ENCODE measurements at regions not wholly inside any gene's neighbourhood (a gene's known extent, or its start where the extent isn't known, plus 50 kb on each side); places are given as distances from the start of the nearest gene placed in this dataset.

DNA sequence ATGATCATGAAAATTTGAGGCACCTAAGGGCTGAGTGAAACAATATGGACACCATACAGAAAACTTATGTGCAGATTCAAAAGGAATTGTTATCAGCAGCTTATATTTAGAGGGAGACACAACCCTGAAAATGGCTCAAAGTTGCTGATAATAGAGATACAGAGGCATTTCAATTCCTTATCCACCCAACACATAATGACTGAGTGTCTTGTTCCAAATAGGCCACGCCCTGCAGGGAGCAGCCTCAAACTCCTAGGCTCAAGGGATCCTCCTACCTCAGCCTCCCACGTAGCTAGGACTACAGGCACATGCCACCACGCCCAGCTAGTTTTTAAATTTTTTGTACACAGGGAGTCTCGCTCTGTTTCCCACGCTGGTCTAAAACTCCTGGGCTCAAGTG, 79.0 kb downstream of the LBH start:
- DNase-seq (ENCODE audit: low read depth) = no peak

DNA sequence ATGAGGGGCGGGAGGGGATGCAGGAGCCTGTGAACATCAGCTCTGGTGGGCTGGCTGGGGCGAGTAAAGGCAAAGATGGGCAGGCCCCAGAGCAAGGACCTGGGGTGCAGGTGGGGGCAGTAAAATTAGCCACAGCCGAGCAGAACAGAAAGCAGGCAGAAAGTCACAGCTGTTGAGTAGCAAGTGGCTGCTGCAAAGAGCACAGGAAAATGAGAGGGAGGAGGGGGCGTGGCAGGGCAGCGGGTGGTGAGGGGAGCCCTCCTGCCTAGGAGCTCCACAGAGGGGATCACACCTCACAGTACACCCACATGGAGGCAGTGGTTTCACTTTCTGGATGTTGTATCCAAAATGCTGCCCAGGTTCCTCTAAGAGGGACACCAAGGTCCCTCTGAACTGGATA, 79.6 kb downstream of the LBH start:
- DNase-seq (ENCODE audit: low read depth) = no peak

DNA sequence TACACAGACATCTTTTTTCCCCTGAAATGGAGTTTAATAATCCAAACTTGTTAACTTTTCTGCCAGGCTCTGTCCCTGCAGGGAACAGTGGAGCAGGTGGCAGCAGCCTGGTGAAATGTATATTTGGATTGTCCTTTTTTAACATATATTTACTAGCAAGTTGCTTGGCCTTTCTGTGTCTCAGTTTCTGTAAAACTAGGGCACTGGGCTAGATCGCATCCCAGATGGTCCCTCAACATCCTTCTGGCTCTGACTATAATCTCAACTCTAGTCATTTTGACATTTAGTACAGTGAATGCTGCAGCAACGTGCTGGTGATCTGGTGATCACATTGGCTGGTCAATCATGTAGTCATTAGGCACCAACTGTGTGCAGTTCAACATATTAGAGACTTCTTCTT, 80.4 kb downstream of the LBH start:
- DNase-seq (ENCODE audit: low read depth) = no peak

DNA sequence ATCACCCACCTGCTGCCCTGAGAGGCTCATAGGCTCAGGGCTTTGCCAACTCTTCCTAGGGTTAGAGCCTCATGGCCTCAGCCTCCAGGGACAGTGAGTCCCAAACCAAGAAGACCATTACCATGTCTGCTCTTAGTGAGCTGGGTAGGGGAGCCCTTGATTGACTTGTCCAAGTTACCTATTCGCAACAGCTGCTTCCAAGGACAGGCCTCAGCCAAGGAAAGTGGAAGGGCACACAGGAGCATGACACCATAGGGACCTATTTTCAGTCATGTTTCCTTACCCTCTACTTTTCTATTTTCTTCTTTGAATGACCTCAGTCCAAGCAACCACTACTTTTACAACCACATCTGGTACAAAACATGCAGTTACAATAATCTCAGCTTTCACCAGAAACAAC, 81.6 kb downstream of the LBH start:
- DNase-seq (ENCODE audit: low read depth) = no peak

DNA sequence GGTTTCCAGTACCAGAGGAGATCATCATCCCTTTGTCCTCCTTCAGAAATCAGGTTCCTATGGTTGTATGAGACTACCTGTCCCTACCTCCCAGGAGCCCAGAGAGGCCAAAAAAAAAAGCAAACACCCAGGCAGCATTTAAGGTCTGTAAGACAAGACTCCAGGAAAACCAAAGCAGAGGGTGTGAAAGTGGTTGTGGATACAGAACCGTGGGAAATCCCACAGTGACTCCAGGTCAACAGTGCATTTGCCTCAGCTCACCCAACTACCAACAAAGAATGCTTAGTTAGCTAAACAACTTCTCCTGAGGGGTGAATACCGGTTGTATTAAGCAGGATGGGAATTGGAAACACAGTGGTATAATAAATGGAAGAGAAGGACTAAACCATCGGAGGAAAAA, 83.6 kb downstream of the LBH start:
- no peak for DNase-seq (ENCODE audit: low read depth)

DNA sequence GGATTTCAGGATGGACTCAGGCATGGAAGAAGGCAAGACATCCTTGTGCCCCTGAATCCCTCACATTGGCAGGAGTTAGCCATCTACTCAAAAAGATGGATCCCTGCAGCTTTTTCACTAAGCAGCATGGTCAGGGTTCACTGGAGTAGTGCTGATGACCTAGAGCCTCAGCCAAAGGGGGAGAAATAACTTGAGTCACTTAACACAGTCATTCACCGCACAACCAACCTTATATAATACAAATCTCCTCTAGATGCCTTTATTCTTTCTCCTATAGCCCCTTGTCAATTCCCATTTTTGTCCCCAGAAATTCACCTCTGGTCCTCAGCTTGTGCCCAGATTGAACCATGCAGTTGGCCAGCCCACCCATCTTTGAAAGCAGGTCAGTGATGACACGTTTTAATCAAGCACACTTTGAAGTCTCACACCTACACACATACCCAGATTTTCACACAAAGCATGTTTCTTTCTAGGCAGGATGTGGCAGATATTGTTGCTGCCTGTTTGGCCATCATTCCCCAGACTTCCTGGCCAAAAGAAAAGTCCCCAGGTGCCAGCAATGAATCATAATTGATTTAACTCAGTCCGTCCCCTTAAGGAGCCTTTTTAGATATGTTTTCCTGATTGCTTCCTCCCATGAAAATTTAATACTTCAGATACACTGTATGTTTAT, 84.2 kb downstream of the LBH start:
- DNase-seq (ENCODE audit: low read depth) = no peak

DNA sequence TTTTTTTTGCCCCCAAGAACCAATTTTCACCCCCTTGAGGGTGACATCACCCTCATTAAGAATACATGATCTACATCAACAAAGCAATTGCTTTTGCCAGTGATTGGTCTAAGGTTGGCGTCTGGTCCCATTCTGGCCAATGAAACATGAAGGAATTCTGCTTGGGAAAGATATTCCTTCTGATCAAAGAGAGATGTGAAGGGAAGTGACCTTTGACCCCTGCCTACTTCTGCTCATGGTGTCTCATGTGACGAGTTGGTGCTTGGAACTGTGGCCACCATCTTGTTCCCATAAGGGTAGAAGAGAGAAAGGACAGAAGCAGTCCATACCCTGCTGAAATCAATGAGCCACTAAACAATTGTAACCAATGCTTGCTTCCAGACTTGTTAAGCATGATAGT, 85.1 kb downstream of the LBH start:
- no peak for DNase-seq (ENCODE audit: low read depth)

DNA sequence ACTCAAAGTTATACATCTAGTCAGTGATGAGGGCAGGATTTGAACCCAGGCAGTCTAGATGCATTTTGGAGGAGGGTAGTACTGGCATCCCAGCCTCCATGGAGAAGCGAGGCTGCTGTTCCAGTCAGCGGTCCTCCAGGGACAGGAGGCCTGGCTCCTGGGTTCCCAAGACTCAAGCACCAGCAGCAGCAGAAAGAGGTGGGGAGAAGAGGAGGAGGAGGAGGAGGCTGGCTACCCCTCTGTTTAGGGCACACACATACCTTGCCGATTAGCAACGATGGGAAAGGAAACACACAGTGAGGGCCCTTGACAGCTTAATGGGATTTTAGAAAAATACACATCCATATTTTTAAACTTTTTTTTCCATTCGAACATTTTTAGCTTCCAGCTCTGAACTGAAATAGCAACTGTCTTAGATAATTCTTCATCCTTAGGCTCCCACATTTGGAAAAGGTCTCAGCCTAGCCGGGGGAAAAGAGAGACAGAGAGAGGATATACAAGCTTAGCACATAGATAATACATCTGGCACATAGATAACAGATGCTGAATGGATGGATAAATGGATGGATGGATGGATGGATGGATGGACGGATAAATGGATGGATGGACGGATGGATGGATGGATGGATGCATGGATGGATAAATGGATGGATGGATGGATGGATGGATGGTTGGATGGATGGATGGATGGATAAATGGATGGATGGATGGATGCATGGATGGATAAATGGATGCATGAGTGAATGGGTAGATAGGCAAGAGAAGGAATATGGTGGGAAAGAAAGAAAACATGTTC, 87.9 kb downstream of the LBH start:
- DNase-seq (ENCODE audit: low read depth) = no peak

DNA sequence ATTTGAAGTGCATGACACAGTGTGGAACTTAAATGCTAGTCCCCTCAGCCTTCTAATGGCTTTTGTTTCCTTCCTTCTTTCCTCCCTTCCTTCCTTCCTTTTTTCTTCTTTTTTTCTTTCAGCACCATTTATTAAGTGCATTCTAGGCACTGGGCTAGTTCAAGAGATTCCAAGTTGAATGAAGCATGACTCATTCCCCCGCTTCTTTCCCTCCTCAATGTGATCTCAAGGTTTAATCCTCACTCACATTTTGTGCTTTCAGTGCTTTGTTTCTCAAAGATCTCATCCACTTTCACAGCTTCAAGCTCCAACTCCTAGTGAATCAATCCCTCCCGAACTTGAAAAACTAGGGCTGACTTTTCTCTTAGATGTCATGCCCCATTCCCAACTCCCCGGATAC, 90.1 kb downstream of the LBH start:
- DNase-seq (ENCODE audit: low read depth) = peak; percentile 35

DNA sequence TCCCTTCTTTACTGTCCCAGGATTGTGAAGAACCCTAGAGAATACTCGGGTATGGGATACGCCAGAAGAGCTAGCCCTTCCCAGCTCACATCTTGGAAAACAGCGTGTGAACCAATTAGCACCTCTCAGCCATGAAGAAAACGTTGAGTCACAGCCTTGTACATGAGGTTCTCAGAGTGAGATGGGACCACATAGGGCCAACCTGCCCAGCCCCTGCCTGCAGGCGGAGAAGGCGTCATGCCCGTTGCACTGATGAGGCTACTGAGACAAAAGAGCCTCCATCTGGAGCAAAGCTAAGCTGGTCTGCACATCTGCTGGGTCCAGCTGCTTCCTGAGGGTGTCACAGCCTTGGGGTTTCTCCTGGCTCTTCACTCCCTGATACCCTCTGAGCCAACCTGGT, 92.2 kb downstream of the LBH start:
- no peak for DNase-seq (ENCODE audit: low read depth)

DNA sequence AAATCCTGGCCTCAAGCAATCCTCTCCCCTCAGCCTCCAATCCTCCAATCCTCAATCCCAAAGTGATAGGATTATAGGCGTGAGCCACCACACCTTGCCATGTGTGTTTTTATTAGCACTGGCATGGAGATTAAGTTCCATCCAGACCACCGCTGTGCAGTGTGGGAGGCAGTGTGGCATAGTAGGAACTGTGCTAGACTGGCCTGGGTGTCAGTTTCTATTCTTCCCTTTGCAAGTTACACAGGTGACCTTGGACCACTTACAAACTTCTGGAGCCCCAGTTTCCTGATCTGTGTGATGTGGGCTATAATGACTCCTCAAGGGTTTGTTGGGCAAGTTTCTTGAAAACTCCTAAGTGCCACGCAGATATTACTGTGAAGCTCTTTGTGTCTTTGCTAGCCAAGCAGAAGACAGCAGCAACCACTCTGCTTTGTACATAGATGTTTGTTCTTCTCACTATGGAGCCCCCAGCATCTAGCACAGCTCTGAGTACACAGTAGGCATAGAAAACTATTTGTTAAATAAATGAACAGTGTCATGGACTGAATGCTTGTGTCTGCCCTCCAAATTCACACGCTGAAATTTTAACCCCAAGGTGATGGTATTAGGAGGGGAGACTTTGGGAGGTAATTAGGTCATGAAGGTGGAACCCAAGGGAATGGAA, 93.0 kb downstream of the LBH start:
- no peak for DNase-seq (ENCODE audit: low read depth)

DNA sequence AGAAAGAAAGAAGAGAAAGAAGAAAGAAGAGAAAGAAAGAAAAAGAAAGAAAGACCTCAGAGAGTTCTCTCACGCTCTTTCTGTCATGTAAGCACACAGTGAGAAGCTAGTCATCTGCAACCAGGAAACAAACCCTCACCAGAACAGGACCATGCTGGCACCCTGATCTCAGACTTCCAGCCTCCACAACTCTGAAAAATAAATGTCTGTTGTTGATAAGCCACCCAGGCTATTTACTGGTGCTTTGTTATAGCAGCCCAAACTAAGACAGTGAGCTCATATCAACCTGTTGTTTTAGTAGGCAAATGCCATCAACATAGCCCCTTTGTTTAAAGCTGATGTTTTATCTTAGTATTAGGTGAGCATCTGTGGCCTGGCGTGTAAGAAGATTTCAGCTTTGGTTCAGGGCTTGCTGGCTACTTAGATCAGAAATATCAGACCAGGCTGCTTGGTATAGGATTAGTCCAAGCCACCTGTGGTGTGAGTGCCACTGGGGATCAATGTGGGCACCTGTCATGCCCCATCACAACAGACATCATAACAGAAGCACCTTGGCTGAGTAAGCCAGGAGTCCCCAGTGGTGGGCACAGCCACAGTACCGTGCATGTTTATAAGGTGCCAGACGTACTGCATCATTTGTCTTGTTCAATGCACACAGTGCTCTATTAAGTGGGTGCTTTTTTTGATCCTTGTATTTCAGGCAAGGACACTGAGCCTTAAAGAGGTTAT, 94.4 kb downstream of the LBH start:
- DNase-seq (ENCODE audit: low read depth) = no peak

DNA sequence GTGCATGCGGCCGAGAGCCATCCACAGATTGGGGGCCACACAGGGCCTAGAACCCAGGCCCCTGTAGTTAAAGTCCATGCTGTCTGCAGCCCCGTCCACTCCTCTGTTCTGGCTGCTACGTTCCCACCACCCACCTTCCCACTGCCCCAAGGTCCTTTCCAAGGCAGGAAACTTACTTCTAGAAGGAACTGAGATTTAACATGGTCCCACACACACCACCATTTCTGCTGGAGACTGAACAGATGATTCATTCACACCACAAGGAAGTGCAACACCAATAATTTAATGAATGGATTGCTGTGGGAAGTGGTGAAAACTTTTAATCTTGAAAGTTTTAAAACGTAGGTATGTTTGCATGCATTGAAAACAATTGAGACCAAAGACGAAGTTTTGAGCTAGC, 95.2 kb downstream of the LBH start:
- DNase-seq (ENCODE audit: low read depth) = no peak

DNA sequence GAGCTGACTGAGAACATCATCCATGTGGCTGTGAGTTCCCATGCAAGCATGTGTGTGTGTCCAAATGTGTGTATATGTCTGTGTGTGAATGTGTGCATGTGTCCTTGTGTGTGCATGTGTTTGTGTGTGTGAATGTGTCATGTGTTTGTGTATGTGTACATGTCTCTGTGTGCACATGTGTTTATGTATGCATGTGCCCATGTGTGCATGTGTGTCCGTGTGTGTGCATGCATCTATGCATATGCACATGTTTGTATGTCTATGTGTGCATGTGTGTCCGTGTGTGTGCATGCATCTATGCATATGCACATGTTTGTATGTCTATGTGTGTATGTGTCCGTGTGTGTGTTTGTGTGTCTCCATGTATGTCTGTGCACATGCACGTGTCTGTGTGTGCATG, 99.7 kb downstream of the LBH start:
- DNase-seq (ENCODE audit: low read depth) = no peak

DNA sequence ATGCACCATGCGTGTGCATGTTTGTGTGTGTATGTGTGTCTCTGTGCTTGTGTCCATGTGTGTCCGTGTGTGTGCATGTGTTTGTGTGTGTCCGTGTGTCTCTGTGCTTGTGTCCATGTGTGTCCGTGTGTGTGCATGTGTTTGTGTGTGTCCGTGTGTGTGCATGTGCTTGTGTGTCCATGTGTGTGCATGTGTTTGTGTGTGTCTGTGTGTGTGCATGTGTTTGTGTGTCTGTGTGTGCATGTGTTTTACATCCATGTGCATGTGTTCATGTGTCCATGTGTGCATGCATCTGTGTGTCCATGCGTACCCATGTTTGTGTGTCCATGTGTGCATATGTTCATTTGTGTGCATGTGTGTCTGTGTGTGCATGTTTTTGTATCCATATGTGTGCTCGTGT, 100.5 kb downstream of the LBH start:
- DNase-seq (ENCODE audit: low read depth) = no peak

DNA sequence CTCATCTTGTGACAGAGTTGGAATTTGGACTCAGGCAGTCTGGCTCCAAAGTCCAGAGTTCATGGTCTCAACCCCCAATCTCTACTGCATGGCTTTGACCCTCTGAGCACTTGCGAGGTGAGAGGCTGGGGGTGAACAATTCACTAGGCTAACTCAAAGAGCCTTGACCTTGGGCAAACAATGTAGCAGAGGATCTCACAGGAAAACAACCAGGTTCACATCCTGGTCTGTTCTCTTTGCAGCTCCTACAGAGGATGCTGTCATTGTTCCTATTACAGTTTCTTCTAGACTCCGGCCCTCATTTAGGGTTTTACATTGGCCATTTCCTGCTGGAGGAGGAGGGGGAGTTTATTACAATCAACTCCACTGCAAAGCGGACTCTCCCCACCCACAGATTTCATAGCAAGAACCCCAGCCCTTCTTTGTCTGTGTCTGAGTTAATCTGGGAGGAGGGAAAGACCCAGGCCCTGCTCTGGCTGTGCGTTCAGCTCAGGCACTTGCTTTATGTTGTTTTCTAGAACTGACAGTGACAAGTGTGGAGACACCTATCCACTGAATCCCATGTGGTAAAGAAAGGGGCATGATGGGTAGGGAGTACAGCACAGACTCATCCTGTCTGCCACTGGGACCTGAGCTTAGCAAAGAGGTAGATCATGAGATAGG, 101.6 kb downstream of the LBH start:
- no peak for DNase-seq (ENCODE audit: low read depth)

DNA sequence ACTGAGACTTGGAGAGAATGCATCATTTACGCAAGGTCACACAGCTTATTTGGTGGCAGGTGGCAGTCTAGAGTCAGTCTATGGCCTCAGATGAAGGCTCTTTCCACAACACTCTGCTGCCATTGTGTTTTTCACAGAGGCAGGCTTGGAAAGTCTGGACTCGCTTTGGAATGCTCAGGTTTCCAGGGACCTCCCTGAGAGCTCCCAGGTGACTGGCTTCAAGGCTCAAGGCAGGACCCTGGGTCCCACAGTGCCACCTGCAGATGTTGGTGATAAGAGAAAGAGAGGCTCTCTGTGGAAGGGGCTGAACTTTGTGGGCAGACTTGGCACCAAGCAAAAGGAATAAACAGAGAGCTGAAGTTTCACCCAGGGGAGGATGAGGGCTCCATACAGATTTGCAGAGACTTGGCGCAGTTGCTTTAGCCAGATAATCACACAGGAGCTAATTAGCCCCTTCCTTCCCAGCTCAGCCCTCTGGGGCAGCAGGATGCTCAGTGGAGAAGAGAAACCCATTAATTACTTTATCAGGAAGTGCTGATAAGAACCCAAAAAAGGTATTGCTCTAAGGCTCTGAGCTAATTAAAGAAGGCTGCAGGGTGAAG, 103.5 kb downstream of the LBH start:
- DNase-seq (ENCODE audit: low read depth) = no peak

DNA sequence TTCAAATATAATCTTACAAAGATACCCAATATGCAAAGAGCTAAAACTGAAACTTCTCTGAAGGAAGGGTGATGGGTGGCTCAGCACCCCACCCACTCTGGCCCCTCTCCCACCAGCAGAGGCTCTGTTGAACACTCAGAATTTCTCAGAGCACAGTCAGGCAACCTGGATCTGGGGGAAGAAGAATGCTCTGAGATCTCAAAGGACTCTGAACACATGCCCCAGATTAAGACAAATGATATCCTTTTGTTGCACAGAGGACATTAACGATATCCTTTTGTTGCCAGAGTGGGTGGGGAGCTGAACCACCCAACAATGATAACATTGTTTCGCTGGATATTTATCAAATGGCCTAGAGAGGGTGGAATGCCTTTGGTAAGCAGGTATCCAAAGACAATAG, 104.8 kb downstream of the LBH start:
- DNase-seq (ENCODE audit: low read depth) = no peak

DNA sequence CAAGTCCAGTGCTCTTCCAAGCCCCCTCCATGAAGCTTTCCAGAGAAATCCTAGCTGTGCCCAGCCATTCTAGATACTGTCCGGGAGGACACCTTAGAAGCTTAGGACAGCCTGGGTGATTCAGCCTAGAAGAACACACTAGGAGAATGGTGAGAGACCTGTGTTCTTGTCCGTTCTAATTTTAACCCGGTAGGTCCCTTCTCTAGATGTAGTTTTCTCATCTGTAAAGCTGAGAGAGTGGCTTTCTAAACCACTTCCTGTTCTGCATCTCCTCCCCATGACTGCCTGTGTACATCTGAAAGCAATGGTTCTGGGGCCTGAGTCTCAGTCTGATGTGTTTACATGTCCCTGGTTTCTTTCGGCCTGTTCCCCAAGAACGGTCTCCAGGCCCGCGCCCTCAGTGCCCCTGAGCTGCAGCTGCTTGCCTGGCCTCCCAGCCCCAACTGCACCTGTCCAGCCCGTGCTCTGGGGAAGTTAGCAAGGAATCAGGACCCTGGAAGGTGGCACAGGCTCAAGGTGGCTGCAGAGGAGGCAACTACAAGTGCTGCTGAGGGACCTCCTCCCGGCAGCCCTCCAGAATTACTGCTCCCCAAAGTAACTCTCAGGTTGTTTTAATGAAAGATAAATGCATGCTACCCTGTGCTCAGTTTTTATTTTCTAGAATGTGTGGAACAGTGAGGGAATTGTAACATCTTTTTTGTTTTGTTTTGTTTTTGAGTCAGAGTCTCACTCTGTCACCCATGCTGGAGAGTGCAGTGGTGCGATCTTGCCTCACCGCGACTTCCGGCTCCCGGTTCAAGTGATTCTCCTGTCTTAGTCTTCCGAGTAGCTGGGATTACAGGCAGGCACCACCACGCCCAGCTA, 105.9 kb downstream of the LBH start:
- no peak for DNase-seq (ENCODE audit: low read depth)

DNA sequence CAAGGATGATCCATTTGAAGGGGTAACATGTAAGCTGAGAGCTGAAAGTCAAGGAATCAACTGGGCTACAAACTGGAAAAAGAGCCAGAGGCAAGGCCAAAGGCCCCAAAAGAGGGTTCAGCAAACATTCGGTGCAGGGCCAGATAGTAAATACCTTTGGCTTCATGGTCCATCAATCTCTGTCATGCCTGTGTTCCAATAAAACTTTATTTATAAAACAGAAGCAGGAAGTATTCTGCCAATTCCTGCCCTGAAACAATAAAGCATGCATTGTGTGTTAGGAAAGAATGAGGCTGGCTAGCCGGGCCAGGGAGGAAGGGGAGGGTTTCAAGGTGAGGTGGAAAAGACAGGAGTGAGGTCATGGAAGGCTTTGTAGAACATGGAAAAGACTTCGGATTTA, 107.1 kb downstream of the LBH start:
- no peak for DNase-seq (ENCODE audit: low read depth)
